ENCODE measurements at regions not wholly inside any gene's neighbourhood (a gene's known extent, or its start where the extent isn't known, plus 50 kb on each side); places are given as distances from the start of the nearest gene placed in this dataset.

DNA sequence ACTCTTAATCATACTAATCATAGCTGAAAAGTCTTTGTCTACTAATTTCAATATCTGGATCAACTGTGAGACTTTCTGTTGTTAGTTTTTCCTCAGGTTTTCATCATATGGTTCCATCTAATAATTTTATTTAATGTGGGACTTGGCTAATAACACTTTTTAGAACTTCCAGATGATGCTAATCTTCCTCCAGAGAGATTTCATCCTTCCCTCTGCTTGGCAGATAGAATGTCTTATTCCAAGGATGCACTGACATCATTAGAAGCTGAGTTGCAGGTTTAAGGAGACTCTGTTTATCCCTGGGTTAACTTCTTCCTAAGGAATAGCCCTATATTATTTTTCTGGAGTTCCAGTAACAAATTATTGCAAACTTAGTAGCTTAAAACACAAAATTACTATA is 325.6 kb downstream of the COG6 start:
- Histone ChIP-seq H3K79me1 (ENCODE audit: low read depth, low read length) (no peaks in the 10 kb centered on the region), H3K23ac (ENCODE audit: low read depth, low read length, poor library complexity) (no peak overlapping the region), H2AFZ (ENCODE audit: low read length) (no peak overlapping the region), H3K4ac (ENCODE audit: low read length) (no peak overlapping the region), H4K91ac (ENCODE audit: low read depth, low read length, poor library complexity) (no peak overlapping the region), H2AK5ac (ENCODE audit: low read depth, low read length) (no peak overlapping the region), H4K8ac (ENCODE audit: low read depth, low read length) (no peak overlapping the region), H2BK12ac (ENCODE audit: low read length) (no peak overlapping the region), H2BK120ac (ENCODE audit: low read depth, low read length) (no peak overlapping the region), H3K18ac (ENCODE audit: low read length) (no peak overlapping the region), H3K27me3 (ENCODE audit: control insufficient read depth in 3 of 3, insufficient read depth in 3 of 3, low read depth in 1 of 3, low read length in 3 of 3) (no peaks in the 10 kb centered on the region), H3K4me2 (ENCODE audit: insufficient read depth, low read length, poor library complexity, severe bottlenecking) (no peak overlapping the region), H2BK15ac (ENCODE audit: low read length) (no peak overlapping the region), H3K4me3 (ENCODE audit: low read length in 2 of 2) (no peak overlapping the region), H3K14ac (ENCODE audit: low read length) (no peak overlapping the region), H3K27ac (replicated peaks; ENCODE audit: low read length) (no peak overlapping the region), H3K4me1 (ENCODE audit: control insufficient read depth in 2 of 2, insufficient read depth in 1 of 2, low read depth in 1 of 2, low read length in 2 of 2) (peaks cover 0 to 8% of the 10 kb centered on the region in 2 donors), H3K36me3 (replicated peaks in 1 of 2; ENCODE audit: control insufficient read depth in 2 of 2, insufficient read depth in 2 of 2, low read length in 2 of 2) (no peaks in the 10 kb centered on the region), H3K9ac (ENCODE audit: low read depth, low read length, poor library complexity) (no peak overlapping the region), H2BK5ac (ENCODE audit: low read length) (no peak overlapping the region), H3K9me3 (replicated peaks in 1 of 2; ENCODE audit: control insufficient read depth in 2 of 2, insufficient read depth in 1 of 2, low read depth in 1 of 2, low read length in 2 of 2) (peaks cover 0 to 5% of the 10 kb centered on the region in 2 donors)
- no peak for DNase-seq (ENCODE audit: low spot score)

DNA sequence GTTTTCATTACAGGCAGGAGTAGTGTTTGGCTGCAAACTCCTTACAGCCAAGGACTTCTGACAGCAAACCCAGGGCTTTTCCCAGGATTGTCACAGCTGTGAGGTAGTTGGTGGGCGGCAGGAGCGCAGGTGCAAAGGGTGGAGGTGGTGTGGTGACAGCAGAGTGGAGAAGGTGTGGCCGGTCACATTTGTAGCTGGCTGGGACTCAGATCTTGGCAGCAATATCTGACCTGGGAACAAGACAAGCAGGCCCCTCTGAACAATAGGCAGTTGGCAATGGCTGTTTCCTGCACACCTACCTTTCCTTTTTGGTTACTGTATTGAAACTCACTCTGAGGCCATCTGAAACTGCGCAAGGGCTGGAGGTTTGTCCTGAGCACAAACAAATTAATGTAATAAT is 327.3 kb downstream of the COG6 start:
- H4K8ac ChIP-seq (ENCODE audit: low read depth, low read length), result no peak overlapping the region
- peaks cover 0 to 4% of the 10 kb centered on the region in 2 donors for H3K4me1 ChIP-seq (ENCODE audit: control insufficient read depth in 2 of 2, insufficient read depth in 1 of 2, low read depth in 1 of 2, low read length in 2 of 2)
- DNase-seq (ENCODE audit: low spot score), result no peak
- H2BK5ac ChIP-seq (ENCODE audit: low read length), result peak overlapping the region; percentile 7
- H2BK15ac ChIP-seq (ENCODE audit: low read length), result peak overlapping the region; percentile 60
- no peak overlapping the region for H3K4ac ChIP-seq (ENCODE audit: low read length)
- no peak overlapping the region for H3K27ac ChIP-seq (replicated peaks; ENCODE audit: low read length)
- peaks cover 0 to 5% of the 10 kb centered on the region in 2 donors for H3K9me3 ChIP-seq (replicated peaks in 1 of 2; ENCODE audit: control insufficient read depth in 2 of 2, insufficient read depth in 1 of 2, low read depth in 1 of 2, low read length in 2 of 2)
- no CpG with 5 or more reads among the region's 4 CpGs for WGBS, 2 donors (ENCODE audit: extremely low coverage in 2 of 2, insufficient read length in 2 of 2, insufficient replicate concordance in 1 of 2)
- no peak overlapping the region for H2BK12ac ChIP-seq (ENCODE audit: low read length)
- H3K14ac ChIP-seq (ENCODE audit: low read length), result no peak overlapping the region
- no peak overlapping the region for H2BK120ac ChIP-seq (ENCODE audit: low read depth, low read length)
- H4K91ac ChIP-seq (ENCODE audit: low read depth, low read length, poor library complexity), result no peak overlapping the region
- H3K27me3 ChIP-seq (ENCODE audit: control insufficient read depth in 3 of 3, insufficient read depth in 3 of 3, low read depth in 1 of 3, low read length in 3 of 3), result no peaks in the 10 kb centered on the region
- no peak overlapping the region for H3K4me3 ChIP-seq (ENCODE audit: low read length in 2 of 2)
- H3K4me2 ChIP-seq (ENCODE audit: insufficient read depth, low read length, poor library complexity, severe bottlenecking), result no peak overlapping the region
- H3K23ac ChIP-seq (ENCODE audit: low read depth, low read length, poor library complexity), result no peak overlapping the region
- peak overlapping the region; percentile 53 for H3K9ac ChIP-seq (ENCODE audit: low read depth, low read length, poor library complexity)
- H3K79me1 ChIP-seq (ENCODE audit: low read depth, low read length), result no peaks in the 10 kb centered on the region
- H2AFZ ChIP-seq (ENCODE audit: low read length), result peak overlapping the region; percentile 74
- H3K36me3 ChIP-seq (replicated peaks in 1 of 2; ENCODE audit: control insufficient read depth in 2 of 2, insufficient read depth in 2 of 2, low read length in 2 of 2), result no peaks in the 10 kb centered on the region
- H2AK5ac ChIP-seq (ENCODE audit: low read depth, low read length), result no peak overlapping the region
- peak overlapping the region; percentile 50 for H3K18ac ChIP-seq (ENCODE audit: low read length)

DNA sequence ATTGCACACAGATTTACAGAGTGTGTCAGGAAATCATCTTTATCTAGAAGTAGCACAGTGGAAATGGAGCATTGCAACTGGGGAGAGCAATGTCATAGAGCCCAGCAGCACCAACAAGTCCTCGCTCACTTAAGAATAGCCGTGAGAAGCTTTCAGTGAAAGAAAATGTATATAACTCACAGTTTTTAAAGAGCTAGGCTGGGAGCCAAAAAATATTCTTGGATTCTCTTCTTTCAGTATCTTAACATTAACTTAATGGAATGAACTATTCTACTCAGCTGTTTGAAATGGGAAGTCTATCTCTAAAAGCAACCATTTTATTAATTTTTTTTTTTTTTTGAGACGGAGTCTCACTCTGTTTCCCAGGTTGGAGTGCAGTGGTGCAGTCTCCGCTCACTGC is 329.6 kb downstream of the COG6 start:
- no peak overlapping the region for H2AK5ac ChIP-seq (ENCODE audit: low read depth, low read length)
- H2BK120ac ChIP-seq (ENCODE audit: low read depth, low read length), result no peak overlapping the region
- H2BK5ac ChIP-seq (ENCODE audit: low read length), result no peak overlapping the region
- no peaks in the 10 kb centered on the region for H3K36me3 ChIP-seq (replicated peaks in 1 of 2; ENCODE audit: control insufficient read depth in 2 of 2, insufficient read depth in 2 of 2, low read length in 2 of 2)
- no peaks in the 10 kb centered on the region for H3K79me1 ChIP-seq (ENCODE audit: low read depth, low read length)
- no peak overlapping the region for H3K4me2 ChIP-seq (ENCODE audit: insufficient read depth, low read length, poor library complexity, severe bottlenecking)
- H3K23ac ChIP-seq (ENCODE audit: low read depth, low read length, poor library complexity), result no peak overlapping the region
- no peak for DNase-seq (ENCODE audit: low spot score)
- no peak overlapping the region for H3K4me3 ChIP-seq (ENCODE audit: low read length in 2 of 2)
- no CpG with 5 or more reads among the region's 4 CpGs for WGBS, 2 donors (ENCODE audit: extremely low coverage in 2 of 2, insufficient read length in 2 of 2, insufficient replicate concordance in 1 of 2)
- no peak overlapping the region for H2BK15ac ChIP-seq (ENCODE audit: low read length)
- H3K4me1 ChIP-seq (ENCODE audit: control insufficient read depth in 2 of 2, insufficient read depth in 1 of 2, low read depth in 1 of 2, low read length in 2 of 2), result peaks cover 0 to 9% of the 10 kb centered on the region in 2 donors
- H4K8ac ChIP-seq (ENCODE audit: low read depth, low read length), result no peak overlapping the region
- H3K4ac ChIP-seq (ENCODE audit: low read length), result no peak overlapping the region
- H3K27me3 ChIP-seq (ENCODE audit: control insufficient read depth in 3 of 3, insufficient read depth in 3 of 3, low read depth in 1 of 3, low read length in 3 of 3), result no peaks in the 10 kb centered on the region
- H2BK12ac ChIP-seq (ENCODE audit: low read length), result no peak overlapping the region
- H3K9ac ChIP-seq (ENCODE audit: low read depth, low read length, poor library complexity), result no peak overlapping the region
- no peak overlapping the region for H3K27ac ChIP-seq (replicated peaks; ENCODE audit: low read length)
- no peak overlapping the region for H3K18ac ChIP-seq (ENCODE audit: low read length)
- no peak overlapping the region for H3K14ac ChIP-seq (ENCODE audit: low read length)
- peaks cover 0 to 5% of the 10 kb centered on the region in 2 donors for H3K9me3 ChIP-seq (replicated peaks in 1 of 2; ENCODE audit: control insufficient read depth in 2 of 2, insufficient read depth in 1 of 2, low read depth in 1 of 2, low read length in 2 of 2)
- no peak overlapping the region for H2AFZ ChIP-seq (ENCODE audit: low read length)
- no peak overlapping the region for H4K91ac ChIP-seq (ENCODE audit: low read depth, low read length, poor library complexity)

DNA sequence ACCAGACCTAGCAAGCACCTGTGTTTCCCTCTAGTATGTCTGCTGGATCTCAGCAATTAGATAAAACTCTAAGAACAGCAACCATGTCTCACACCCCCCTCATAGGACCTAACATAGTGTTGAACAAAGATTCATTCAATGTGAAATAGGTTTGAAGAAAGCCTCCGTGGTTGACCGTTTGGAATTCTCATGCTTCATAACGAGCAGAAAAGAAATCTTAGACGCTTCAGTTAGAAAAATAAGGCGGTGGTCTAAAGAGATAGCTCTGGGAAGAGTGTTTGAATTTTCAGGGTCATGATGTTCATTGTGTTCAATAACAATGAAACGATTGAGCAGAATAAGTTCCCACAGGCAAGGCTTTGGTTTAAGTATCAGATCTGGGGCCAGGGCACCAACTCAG is 332.9 kb downstream of the COG6 start:
- no peak overlapping the region for H2BK120ac ChIP-seq (ENCODE audit: low read depth, low read length)
- no peak overlapping the region for H3K14ac ChIP-seq (ENCODE audit: low read length)
- H3K18ac ChIP-seq (ENCODE audit: low read length), result no peak overlapping the region
- H4K8ac ChIP-seq (ENCODE audit: low read depth, low read length), result no peak overlapping the region
- H3K79me1 ChIP-seq (ENCODE audit: low read depth, low read length), result no peaks in the 10 kb centered on the region
- H2BK5ac ChIP-seq (ENCODE audit: low read length), result no peak overlapping the region
- H2AK5ac ChIP-seq (ENCODE audit: low read depth, low read length), result no peak overlapping the region
- peak overlapping the region; percentile 19 for H3K27ac ChIP-seq (replicated peaks; ENCODE audit: low read length)
- no peak overlapping the region for H2BK12ac ChIP-seq (ENCODE audit: low read length)
- no peak overlapping the region for H2BK15ac ChIP-seq (ENCODE audit: low read length)
- H3K27me3 ChIP-seq (ENCODE audit: control insufficient read depth in 3 of 3, insufficient read depth in 3 of 3, low read depth in 1 of 3, low read length in 3 of 3), result no peaks in the 10 kb centered on the region
- H3K9me3 ChIP-seq (replicated peaks in 1 of 2; ENCODE audit: control insufficient read depth in 2 of 2, insufficient read depth in 1 of 2, low read depth in 1 of 2, low read length in 2 of 2), result peaks cover 0 to 3% of the 10 kb centered on the region in 2 donors
- no CpG with 5 or more reads among the region's 6 CpGs for WGBS, 2 donors (ENCODE audit: extremely low coverage in 2 of 2, insufficient read length in 2 of 2, insufficient replicate concordance in 1 of 2)
- H3K4me1 ChIP-seq (ENCODE audit: control insufficient read depth in 2 of 2, insufficient read depth in 1 of 2, low read depth in 1 of 2, low read length in 2 of 2), result peaks cover 0 to 5% of the 10 kb centered on the region in 2 donors
- H3K23ac ChIP-seq (ENCODE audit: low read depth, low read length, poor library complexity), result no peak overlapping the region
- no peak overlapping the region for H2AFZ ChIP-seq (ENCODE audit: low read length)
- H3K36me3 ChIP-seq (replicated peaks in 1 of 2; ENCODE audit: control insufficient read depth in 2 of 2, insufficient read depth in 2 of 2, low read length in 2 of 2), result no peaks in the 10 kb centered on the region
- DNase-seq (ENCODE audit: low spot score), result no peak
- no peak overlapping the region for H3K9ac ChIP-seq (ENCODE audit: low read depth, low read length, poor library complexity)
- no peak overlapping the region for H3K4me3 ChIP-seq (ENCODE audit: low read length in 2 of 2)
- no peak overlapping the region for H3K4me2 ChIP-seq (ENCODE audit: insufficient read depth, low read length, poor library complexity, severe bottlenecking)
- H3K4ac ChIP-seq (ENCODE audit: low read length), result no peak overlapping the region
- no peak overlapping the region for H4K91ac ChIP-seq (ENCODE audit: low read depth, low read length, poor library complexity)

All from neuronal stem cell (in vitro differentiated cells).